Posterior vena cava (tissue), 2 donors: ENCODE measurements at regions not wholly inside any gene's neighbourhood (a gene's known extent, or its start where the extent isn't known, plus 50 kb on each side); places are given as distances from the start of the nearest gene placed in this dataset.
"Not testable (repeated sequence)": the region's sequence is repeated elsewhere in the genome, so short reads cannot be mapped to it uniquely, and the experiment has no call there.

Source experiments
- DNase-seq: peaks from one replicate; pipeline ENCODE4 v3.0.0-alpha.2; 2020; ENCODE audit warnings: low spot score
- intact Hi-C, 2 donors: fragments of 100-400 bp; cut with DNase I; formaldehyde crosslinking; loops; one replicate each; pipeline versions ENCODE4 v1.14.1 to v1.14.2; 2022 to 2023
- donor health status: DM: yes; HTN: yes; CAD: no.
- donor health status: DM: yes; HTN: yes; CAD: no.

- DNase-seq, intact Hi-C loops: not testable (repeated sequence)
Measured at GRCh38 chr3:20967485-20967884, 781.5 kb upstream of the SGO1 start.

GRCh38 chr3:20958161-20958560 lies 772.2 kb upstream of the SGO1 start:
- intact Hi-C loops: no loop called here
- no peak for DNase-seq

DNA sequence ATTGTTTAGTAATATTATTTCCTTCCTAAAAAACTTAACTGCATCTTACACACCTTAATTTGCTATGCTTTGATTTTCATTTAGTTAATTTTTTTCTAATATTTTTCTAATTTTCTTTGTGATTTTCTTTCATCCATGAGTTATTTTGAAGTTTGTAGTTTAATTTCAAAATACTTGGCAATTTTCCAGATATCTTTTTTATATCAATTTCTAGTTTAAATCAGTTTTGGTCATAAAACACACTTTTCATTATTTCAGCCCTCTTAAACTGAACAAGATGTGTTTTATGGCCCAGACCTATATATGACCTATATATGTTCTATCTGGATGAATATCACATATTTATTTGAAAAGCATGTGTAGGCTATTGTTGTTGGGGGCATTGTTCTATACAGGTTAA lies 759.9 kb upstream of the SGO1 start:
- intact Hi-C loops: no loop called here
- no peak for DNase-seq

DNA sequence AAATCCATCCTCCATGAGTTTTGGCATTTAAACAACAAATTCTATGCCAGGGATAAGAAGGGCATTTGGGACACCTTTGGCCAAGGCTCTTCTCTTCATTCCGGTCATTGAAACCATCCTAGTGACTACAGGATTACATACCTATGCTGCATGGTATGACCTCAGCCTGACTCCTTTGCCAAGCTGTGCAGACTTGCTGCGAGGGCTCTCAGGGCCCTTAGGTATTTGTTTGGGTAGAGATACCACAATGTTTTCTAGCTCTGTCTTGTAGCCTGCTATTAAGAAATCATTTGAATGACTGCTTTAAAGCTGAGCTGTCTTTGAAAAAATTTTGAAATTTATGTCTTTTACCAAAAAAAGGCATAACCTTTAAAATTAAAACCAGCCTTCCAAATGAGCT lies 749.8 kb upstream of the SGO1 start:
- DNase-seq: no peak

GRCh38 chr3:20931834-20932233 lies 745.8 kb upstream of the SGO1 start:
- intact Hi-C loops: no loop called here
- DNase-seq: no peak

More for the DNA sequence above, 749.8 kb upstream of the SGO1 start:
- intact Hi-C loops: no loop called here

- no peak for DNase-seq
- intact Hi-C loops: no loop called here
Measured at GRCh38 chr3:20930034-20930433, 744.0 kb upstream of the SGO1 start.

- intact Hi-C loops: no loop called here
- no peak for DNase-seq
Measured at GRCh38 chr3:20924646-20925385, 738.8 kb upstream of the SGO1 start.

DNA sequence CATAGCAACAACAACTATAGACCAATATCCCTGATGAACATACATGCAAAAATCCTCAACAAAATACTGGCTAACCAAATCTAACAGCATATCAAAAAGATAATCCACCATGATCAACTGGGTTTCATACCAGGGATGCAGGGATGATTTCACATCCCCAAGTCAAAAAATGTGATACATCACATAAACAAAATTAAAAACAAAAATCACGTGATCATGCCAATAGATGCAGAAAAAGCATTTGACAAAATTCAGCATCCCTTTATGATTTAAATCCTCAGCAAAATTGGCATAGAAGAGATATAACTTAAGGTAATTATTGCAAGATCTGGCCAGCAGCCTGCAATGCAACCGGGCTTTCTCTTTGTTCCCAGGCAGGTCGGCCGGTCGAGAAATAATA lies 735.1 kb upstream of the SGO1 start:
- DNase-seq, intact Hi-C loops: not testable (repeated sequence)

DNA sequence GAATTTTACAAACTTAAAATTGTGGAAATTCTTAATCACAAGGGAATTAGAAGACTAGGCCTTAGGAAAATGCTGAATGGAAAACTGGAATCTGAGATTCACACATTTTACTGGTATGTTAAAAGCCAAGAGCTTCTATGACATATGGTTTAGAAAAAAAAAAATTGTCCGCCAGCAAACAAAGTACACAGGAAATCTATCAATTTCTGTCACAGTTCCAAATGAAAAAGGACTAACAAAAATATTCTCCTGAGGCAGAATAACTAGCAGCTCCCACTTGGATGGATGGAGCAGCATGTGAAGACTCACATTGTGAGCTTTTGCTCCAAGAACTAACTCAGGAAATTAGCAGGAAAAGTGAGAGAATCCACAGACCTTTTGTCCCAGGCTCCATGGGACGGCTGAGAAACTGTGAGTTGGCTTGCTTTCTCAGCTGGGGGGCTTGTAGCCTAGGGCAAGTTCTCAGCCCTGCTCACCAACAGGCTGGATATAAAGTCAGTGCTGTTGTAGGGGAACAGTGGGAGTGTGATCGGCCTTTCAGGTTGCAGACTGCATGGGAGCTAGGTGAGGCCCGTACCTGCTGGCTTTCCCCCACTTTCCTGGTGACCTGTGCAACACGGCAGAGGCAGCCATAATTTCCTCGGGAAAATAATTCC lies 731.1 kb upstream of the SGO1 start:
- intact Hi-C loops: no loop called here
- DNase-seq: no peak

DNA sequence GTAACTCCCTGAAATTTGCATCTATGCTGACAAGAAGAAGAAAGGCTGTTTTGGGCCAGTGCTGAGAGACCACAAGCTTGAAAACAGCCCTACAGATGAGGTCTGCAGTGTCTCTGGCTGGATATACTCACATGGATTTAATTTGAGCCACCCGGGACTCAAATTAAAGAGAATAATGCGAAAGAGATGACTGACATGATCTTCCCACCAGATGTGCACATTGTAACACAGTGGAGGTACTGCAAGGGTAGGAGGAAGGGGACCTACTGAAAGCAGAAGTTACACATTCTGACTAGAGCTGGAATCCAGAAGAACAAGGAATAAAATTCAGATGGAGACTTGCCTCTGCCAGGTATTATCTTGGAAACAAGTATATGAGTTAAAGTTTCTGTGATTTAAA lies 728.3 kb upstream of the SGO1 start:
- DNase-seq: no peak
- intact Hi-C loops: no loop called here

DNA sequence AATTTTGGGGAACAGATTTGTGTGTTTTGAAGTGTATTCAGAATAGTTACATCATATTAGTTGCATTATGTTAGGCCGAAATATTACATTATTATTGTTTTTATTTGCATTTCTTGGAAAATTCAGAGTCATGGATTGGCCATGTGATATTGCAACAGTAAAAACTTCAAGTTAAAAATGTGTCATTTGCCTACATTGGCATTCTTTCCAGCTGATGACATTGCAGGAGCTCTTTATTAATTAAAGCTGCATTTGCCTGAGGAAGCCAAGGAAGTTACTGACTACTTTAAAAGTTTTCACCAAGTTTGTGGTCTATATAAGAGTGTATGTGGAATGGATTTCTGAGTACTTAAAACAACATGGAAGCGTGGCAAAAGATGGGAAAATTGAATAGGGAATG lies 726.4 kb upstream of the SGO1 start:
- DNase-seq: no peak
- intact Hi-C loops: no loop called here

DNA sequence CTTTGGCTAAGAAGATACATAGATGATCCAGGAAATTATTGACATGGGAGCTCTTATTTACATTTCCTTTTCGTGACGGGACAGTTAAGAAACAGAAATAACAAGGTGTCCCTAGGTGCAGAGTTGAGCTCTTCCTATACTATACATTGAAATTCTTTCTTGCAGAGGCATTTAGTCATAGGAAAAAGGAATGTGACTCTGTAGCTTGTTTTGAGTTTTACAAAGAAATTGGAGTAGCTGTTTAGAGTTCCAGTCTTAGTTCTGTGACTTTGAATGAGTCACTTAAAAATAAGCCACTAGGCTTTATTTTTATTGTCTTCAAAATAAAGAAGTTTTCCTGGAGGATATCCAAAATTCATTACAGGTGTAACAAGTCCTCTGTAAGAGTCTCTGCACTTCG lies 723.5 kb upstream of the SGO1 start:
- no peak for DNase-seq
- intact Hi-C loops: no loop called here

- DNase-seq: no peak
- intact Hi-C loops: no loop called here
Measured at GRCh38 chr3:20905210-20905805, 719.3 kb upstream of the SGO1 start.

GRCh38 chr3:20904671-20905070 lies 718.7 kb upstream of the SGO1 start:
- intact Hi-C loops: no loop called here
- DNase-seq: no peak

GRCh38 chr3:20898962-20899361 lies 713.0 kb upstream of the SGO1 start:
- intact Hi-C loops: no loop called here
- DNase-seq: no peak

DNA sequence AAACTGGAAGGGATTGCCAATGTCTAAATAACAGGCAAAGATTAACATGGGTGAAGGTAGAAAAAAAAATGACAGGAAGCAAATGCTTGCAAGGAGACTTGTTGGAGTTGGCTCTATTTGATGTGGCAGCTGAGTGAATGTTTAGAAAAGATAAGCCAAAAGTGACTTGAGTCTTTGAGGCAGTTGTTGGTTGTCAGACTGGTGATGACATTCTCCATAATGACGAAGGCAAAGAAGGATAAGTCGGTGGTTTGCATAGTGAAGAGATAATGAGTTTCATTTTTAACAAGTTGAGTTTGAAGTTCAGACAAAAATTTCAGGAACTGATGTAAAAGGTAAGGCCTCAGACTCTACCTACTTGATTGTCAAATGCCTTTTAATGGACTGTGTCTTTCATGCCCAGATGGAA lies 704.1 kb upstream of the SGO1 start:
- intact Hi-C loops: no loop called here
- DNase-seq: no peak

DNA sequence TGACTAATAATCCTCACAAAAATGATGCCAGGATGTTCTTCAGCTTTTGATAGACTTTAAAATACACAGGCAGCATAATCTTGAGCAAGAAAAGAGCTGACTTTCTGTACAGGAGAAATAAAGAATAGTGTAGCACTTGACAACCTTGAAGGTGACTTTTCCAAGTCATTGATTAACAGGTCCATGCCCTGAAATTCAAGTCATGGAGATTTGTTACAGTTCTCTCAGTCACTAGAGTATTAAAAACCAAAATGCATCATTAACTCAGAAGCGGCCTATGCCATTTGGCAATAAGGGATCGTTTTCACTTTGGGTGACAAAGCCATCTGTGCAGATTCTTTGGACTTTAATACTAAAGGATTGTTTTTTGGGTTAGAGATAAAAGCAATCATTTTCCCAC lies 692.7 kb upstream of the SGO1 start:
- DNase-seq: no peak
- intact Hi-C loops: no loop called here

DNA sequence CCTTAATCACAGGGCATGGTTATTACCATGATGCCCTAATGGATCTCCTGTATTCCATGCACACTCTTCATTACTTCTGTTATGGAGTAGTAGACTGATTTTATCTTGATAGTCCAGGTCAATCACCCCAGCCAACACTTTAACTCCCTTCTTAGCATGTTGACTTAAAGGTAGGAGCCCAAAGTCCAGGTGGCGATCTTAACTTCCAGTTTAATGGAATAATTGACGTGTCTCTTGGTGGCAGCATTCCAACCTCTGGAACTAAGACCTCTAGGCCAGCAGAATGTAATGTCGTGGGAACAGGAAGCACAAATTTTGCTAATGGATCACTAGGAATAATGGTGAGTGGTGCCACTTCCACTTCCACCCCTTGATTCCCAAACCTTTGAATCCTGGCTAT lies 687.2 kb upstream of the SGO1 start:
- intact Hi-C loops: no loop called here
- no peak for DNase-seq

GRCh38 chr3:20870106-20870899 lies 684.3 kb upstream of the SGO1 start:
- DNase-seq: no peak
- intact Hi-C loops: no loop called here

DNA sequence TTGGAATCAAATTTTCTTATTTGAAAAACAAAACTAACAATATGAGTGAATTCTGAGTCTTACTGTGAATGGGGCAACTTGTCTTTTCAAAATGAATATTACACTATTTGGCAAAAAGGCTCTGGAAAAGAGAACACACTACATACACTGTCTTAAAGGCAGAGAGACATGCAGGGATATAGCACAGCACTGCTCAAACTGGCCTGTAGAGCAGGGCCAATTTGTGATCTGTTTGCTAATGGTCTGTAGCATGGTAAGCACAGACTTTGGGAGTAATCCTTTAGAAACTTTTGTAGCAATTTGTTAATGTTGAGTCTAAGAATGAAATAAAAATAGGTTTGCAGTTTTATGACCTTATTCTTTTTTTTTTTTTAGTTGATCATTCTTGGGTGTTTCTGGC lies 679.8 kb upstream of the SGO1 start:
- DNase-seq: no peak
- intact Hi-C loops: no loop called here
